Fibroblast of the conjunctiva (primary cell): ENCODE measurements at regions not wholly inside any gene's neighbourhood (a gene's known extent, or its start where the extent isn't known, plus 50 kb on each side); places are given as distances from the start of the nearest gene placed in this dataset.
"Not testable (repeated sequence)": the region's sequence is repeated elsewhere in the genome, so short reads cannot be mapped to it uniquely, and the experiment has no call there.

Source experiments
- DNase-seq: peaks from one replicate; pipeline ENCODE4 v3.0.0-alpha.2; 2010; ENCODE audit warnings: low read depth

DNA sequence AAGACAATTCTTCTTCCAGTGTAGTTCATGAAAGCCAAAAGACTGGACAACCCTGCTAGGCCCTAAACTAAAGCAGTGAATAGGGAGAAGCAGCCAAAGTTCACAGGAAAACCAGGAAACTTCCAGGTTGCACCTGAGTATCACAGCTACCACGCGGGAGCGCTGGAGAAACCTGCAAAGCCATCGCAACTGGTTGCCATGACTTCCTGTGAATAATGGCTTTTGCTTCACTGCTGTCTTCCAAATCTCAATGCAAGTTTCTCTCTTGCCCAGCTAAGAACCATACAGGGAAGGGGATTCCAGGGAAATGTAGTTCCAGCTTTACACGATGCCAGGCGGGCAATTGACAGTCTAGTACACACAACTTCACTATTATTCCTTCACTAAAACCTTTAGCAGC is 114.1 kb downstream of the GXYLT1 start:
- DNase-seq, result no peak

DNA sequence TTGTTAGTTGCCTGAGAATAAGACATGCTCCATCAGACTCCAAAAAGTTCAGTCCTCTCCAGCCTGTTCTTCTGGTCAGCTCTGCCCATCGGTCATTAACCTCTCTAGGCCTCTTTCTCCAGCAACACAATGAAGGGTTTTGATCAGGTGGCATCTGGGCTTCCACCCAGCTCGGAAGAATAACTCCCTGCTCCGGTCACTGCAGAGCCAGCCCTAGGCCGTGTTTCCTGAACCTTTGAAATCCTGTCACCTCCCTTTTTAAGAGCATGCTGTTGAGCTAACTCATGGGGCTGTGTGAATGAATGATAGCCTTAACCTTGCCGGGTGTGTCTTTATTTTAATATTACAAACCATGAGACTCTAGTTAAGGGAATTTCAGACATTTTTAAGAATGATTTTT is 117.1 kb downstream of the GXYLT1 start:
- DNase-seq, result no peak

DNA sequence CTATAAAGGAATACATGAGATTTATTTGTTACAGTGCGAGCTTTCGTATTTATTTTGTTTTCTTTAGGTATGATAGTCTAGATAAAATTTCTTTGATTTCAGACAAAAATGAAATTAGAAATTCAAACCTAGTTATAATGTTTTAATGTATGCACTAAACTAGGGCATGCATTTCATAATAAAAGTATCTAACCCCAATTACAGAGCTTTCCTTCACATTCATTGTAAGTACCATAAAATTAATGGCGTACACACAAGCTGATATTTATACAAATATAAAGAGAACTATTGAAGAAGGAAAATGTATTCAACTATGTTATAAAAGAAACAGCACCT is 120.2 kb downstream of the GXYLT1 start:
- DNase-seq, result no peak

DNA sequence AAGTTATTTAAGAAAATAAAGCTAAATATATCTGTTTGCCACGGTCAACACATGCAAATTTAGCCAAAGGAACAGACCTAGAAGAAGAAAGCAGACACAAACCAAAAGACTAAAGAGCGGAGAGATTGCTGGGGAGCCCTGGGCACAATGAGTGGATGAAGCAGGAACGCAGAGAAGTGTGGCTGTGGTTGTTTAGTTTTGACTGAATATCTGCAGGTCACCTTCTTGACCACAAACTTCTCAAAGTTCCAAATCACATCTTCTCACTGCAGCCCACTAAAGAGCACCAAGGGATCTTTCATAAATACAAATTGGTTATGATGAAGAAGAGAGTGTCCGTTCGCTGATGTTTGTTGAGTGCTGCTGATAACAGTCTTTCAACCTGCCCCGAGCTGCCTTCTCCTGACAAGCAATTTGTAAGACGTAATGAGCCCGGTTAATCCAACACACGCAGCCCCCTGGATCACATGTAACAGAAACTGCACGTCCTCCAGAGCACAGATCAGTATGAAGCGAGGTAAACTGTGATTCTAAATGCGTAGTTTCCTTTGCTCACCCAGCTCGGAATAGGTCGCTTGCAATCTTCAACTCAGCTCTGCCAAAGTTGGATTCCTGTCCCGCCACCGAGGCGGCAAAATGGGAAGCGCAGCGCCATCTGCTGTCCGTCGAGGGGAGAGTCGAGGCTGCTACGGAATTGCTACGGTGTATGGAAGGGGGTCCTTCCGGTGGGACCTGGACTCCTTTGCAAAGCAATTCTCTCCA is 120.8 kb downstream of the GXYLT1 start:
- peak; percentile 40 for DNase-seq

DNA sequence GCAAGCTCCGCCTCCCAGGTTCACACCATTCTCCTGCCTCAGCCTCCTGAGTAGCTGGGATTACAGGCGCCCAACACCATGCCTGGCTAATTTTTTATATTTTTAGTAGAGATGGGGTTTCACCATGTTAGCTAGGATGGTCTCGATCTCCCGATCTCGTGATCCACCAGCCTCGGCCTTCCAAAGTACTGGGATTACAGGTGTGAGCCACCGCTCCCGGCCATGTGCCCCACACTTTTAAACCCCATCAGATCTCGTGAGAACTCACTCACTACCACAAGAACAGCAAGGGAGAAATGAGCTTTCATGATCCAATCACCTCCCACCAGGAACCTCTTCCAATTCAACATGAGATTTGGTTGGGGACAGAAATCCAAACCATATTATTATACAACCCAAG is 122.7 kb downstream of the GXYLT1 start:
- DNase-seq, result not testable (repeated sequence)

DNA sequence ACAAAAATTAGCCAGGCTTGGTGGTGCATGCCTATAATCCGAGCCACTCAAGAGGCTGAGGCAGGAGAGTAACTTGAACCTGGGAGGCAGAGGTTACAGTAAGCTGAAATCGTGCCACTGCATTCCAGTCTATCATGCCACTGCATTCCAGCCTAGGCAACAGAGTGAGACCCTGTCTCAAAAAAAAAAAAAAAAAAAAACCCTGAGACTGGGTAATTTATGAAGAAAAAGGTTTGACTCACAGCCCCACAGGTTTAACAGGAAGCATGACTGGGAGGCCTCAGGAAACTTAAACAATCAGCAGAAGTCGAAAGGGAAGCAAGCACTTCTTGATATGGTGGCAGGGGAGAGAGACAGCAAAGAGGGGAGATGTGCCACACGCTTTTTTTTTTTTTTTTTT is 123.2 kb downstream of the GXYLT1 start:
- no peak for DNase-seq

DNA sequence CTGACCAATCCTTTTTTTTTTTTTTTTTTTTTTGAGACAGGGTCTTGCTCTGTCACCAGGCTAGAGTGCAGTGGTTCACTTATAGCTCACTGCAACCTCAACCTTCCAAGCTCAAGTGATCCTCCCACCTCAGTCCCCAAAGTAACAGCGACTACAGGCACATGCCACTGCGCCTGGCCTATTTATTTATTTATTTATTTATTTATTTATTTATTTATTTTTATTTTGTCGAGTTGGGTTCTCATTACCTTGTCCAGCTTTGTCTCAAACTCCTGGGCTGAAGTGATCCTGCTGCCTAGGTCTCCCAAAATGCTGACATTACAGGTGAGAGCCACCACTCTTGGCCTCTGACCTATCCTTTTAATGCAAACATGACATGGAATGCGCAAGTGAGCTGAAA is 124.4 kb downstream of the GXYLT1 start:
- DNase-seq, result no peak

DNA sequence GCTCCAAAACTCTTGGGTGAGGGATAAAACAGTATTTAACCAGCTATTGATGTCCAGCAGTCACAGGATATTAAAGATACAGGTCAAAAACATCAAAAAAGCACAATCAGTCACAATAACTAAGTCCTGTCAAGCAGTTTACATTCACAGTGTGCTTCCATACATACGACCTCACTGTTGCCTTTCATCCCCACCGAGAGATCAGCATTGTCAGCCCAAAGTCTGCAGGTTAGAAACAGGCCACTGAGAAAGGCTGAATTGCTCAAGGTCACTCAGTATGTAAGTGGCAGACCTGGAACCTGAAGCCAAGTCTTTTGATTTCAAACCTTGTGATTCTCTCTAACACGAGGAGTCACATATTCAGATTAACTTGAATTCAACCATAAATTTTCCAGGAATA is 124.9 kb downstream of the GXYLT1 start:
- no peak for DNase-seq

DNA sequence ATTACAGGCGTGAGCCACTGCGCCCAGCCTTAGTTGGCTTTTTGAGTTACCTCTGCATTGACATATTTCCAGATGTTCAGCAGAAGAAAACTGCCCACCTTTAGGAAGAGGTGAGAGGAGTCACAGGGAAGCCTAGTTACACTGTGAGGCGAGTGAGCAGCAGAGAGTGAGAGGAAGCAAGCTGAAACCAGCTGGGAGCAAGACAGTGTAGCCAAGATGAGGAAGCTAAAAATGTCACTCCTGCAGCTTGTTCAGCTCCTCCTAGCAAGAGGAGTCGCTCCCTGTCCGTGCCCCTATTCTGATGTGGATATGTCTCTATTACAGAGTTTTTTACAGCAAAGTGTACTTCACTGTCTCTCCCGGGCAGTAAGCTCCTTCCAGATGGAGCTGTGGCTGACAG is 127.6 kb downstream of the GXYLT1 start:
- DNase-seq, result no peak

DNA sequence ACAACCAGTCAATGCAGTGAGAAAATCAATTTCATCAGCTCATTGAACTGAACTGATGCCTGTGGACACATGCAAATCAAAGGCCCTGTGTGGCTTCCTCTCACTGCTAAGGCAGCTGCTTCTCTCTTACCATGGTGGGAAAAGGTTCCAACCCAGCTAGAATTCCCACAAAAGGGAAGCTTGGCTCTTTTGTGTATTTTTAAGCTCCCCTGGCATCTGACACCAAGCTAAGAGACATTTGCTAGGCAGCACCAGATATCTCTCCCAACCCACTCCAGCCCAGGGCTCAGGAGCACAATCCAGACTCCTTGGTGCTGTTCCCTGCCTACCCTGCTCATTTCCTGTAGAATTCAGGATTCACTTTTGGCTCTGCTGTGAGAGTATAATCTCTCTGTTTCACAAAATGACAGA is 129.6 kb downstream of the GXYLT1 start:
- no peak for DNase-seq

DNA sequence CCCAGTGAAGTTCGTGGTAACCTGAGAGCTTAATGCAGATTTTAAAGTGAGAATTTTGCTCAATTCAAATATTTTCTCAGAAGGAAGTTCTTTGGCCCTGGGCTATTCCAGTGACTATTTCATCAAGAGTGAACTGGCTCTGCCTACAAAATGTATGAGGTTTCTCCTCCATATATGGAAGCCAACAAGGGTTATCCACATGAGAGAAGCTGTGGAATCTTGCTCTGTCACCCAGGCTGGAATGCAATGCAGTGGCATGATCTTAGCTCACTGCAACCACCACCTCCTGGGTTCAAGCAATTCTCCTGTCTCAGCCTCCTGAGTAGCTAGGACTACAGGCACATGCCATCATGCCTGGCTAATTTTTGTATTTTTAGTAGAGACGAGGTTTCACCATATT is 132.2 kb downstream of the GXYLT1 start:
- DNase-seq, result not testable (repeated sequence)

DNA sequence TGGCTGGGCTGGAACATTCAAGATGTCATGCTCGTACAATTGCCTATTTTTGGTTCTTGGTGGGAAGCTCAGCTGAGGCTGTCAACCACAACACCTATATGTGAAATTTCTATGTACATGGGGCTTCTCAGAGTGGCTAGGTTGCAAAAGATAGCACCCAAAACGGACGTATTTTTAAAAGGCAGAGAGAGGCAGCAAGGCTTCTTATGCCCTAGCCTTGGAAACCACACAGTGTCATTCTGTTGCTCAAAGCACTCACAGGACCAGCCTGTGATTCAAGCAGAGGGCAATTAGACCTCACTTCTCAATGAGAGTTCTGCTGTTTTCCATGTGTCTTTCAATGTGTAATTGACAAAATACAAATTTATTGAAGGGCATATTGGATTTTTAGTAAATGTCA is 134.0 kb downstream of the GXYLT1 start:
- no peak for DNase-seq

DNA sequence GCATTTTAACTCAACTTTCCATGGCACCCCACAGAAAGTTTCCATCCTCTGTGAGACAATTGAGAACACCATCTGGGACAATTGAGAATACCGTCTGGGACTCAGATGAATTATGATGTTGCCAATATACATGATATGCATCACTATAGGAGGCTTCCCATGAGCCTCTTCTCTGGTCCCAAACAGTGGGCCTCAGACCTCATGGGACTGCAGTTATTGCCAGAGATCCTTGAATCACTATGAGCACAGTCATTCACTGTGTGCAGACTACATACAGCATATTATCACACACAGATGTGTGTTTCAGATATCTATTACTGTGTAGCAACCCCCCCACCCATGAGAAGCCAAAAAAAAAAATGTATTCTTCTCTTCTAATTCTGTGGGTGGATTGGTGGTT is 134.4 kb downstream of the GXYLT1 start:
- no peak for DNase-seq

DNA sequence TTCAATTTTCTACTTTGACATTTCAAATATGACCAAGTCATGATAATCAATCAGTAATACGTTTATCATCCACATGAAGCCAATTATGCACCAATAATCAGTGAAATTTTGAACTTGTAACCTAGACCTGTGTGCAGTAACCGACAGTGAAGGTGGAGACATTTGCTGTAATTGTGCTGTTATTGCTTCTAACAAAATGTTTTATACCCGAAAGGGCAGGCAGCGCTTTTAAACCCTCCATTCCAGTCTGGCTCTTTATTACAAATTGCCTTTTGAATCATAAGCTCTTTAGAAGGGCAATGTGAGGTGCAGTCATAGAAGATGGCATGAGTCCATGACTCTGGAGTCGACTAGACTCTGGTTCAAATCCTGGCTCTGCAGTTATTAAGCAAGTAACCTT is 135.7 kb downstream of the GXYLT1 start:
- DNase-seq, result no peak

DNA sequence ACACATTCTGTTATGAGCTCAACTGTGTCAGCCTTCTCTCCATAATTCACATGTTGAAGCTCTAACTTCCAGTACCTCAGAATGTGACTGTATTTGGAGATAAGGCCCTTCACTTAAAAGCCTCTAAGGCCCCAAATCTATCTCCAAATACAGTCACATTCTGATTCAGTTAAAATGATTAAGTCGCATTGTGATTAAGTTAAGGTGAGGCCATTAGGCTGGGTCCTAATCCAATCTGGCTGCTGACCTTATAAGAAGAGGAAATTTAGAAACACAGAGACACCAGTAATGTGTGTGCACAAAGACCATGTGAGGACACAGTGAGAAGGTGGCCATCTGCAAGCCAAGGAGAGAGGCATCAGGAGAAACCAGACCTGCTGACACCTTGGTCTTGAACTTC is 141.6 kb downstream of the GXYLT1 start:
- DNase-seq, result no peak

DNA sequence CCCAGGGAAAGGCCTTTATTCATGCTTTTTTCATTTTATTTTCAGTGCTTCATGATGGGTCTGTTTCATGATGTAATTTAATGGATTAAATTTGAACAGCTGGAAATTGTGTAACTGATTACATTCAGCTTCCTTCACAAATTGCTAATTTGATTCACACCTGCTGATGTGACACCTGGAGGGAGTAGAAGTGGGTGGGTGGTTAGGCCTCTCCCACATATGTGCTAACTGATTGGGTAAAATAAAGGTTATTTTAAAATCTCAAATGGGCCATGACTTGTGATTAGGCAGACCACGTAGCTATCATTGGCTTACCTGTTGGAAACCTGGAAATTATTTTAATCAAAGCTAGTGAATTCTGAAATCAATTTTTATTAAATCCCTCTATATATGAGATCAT is 142.1 kb downstream of the GXYLT1 start:
- DNase-seq, result no peak

DNA sequence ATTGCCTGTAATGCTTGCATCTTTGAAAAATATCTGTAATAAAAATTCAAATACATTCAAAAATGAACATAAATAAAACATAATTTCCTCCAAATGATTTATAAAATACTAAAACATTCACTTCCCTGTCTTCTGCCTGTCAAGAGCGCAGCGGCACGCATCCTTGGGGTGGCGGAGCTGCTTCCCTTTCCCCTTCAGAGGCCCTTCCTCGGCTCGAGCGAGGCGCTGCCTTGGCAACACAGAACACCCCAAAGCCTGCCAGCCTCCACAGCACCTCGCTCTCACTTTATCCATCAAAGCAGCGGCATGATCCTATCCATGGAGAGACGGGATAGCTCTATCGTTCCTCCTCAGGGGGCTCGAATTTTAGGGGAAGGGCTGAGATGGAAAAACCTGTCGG is 146.2 kb downstream of the GXYLT1 start:
- no peak for DNase-seq

DNA sequence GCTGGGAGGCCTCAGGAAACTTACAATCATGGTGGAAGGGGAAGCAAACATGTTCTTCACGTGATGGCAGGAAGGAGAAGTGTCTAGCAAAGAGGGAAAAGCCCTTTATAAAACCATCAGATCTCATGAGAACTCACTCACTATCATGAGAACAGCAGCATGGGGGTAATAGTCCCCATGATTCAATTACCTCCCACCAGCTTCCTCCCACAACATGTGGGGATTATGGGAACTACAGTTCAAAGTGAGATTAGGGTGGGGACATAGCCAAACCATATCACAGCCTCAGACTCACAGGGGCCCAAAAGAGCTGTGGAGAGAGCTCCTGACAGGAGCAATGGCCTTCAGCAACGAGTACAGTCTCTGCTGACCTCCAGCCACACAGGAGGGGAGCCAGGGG is 151.4 kb downstream of the GXYLT1 start:
- DNase-seq, result no peak

DNA sequence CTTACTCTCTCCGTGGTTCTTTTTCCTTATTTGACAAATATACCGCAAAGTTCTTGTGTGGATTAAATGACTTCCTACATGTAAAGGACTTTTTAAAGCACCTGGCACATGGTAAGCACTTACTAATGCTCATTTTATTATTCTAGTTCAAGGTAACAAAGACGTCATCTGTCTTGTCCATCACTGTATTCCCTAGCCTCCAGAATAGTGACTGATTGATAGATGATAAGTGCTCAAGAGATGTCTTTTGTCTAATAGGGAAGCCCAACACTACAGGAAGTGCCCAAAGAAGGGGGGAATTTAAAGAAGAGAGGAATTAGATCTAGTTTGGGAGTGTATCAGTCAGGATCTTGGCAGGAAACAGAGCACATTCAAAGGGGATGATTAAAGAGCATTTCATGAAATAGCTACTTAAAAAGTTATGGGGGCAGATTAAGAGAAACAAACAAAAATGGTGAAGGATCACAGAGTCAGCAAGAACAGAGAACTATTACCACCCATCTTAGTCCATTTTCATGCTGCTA is 151.9 kb downstream of the GXYLT1 start:
- no peak for DNase-seq

DNA sequence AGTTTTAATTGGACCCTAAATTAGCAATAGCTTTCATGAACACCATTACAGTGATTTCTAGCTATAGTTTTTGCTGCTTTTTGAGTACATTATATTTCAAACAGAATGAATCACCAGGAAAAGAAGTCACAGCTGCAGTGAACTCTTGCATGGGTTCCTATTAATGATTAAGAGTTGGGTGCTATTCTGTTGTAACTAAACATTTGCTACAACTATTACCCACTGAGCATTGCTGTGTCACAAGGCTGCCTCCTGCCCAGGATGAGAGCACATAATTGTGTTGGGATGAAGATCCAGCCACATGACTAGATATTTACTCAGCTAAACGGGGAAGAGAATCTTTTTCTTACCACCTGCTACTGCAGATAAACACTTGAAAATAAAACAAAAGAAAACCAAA is 152.7 kb downstream of the GXYLT1 start:
- DNase-seq, result no peak

DNA sequence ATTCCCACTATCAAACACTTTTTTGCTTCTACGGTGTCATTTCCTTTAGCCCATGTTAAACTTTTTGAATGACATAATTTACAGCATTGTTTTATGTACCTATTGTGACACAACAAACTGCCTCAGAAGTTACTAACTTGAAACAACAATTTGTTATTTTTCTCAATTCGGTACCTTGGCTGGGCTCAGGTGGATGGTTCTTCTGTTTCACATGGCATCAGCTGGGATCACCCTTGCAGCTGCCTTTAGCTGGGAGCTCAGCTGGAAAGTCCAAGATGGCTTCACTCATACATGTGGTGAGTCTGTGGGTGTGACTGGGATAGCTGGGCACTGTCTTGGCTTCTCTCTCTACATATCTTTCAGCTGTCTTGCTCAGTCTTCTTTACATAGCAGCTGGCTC is 156.0 kb downstream of the GXYLT1 start:
- no peak for DNase-seq

DNA sequence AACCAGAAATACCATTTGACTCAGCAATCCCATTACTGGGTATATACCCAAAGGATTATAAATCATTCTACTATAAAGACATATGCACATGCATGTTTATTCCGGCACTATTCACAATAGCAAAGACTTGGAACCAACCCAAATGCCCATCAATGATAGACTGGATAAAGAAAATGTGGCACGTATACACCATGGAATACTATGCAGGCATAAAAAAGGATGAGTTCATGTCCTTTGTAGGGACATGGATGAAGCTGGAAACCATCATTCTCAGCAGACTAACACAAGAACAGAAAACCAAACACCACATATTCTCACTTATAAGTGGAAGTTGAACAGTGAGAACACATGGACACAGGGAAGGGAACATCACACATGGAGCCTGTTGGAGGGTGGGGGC is 158.2 kb downstream of the GXYLT1 start:
- not testable (repeated sequence) for DNase-seq

DNA sequence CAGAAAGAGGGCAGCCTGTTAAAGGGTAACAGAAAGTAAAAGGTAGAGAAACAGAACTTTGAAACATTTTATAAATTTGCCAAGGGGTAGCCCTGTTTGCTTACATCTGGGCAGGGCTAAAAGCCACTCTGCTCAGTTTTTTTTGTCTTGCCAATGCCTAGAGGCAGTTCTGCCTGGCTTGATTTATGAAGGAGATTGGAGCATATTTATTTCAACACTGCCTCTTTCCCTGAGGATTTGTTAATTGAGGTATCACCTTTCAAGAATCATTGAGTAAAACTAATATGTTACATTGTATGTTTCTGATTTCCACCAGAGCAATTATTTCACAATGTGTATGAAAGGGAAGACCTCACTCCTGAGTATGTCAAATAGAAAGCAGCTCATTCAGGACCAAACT is 160.8 kb downstream of the GXYLT1 start:
- DNase-seq, result no peak

DNA sequence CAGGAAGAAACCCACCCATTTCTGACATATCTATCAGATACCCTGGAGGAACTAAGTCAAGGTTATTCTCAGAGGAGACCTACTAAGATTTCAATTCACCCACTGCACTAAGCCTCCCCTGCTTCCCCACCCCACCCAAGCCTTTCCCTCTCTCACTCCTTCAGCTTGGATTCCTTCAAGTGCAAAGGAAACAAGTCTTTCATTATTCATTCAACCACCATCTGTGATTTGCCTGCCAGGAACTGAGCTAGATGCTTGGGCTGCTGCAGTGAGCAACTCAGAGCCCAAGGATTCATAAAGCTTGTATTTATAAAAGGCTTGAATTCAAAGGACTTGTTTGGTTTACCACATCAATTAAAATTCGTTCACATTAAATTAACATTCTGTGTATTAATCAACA is 161.3 kb downstream of the GXYLT1 start:
- DNase-seq, result no peak

DNA sequence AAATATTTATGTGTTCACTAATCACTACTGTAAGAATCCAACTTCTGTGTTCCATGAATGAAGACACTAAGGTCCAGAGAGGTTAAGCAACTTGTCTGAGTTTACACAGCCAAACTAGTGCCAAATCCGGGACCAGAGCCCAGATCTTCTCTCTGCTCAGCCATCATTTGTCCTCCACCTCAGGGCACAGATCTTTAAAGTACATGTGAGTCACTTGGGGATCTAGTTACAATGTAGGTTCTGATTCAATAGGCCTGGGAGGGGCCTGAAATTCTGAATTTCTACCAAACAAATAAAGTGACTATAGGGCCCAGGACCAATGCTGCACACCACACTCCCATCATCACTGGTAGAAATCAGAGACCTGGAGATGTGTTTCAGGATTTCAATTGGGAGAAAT is 162.9 kb downstream of the GXYLT1 start:
- peak; percentile 2 for DNase-seq
